H9 (cell line): ENCODE measurements at regions not wholly inside any gene's neighbourhood (a gene's known extent, or its start where the extent isn't known, plus 50 kb on each side); places are given as distances from the start of the nearest gene placed in this dataset.

Experiments used
- DNase-seq: peaks from one replicate; pipeline ENCODE4 v3.0.0-alpha.2; 2017
- H2AFZ ChIP-seq: one replicate; pipeline ENCODE4 v1.6.1; 2013; ENCODE audit warnings: mild to moderate bottlenecking, low read length, control low read depth, moderate library complexity
- H2AK5ac ChIP-seq: 2 replicates; pipeline ENCODE4 v1.6.1; 2013; ENCODE audit warnings: low read length, control low read depth, mixed read lengths; ENCODE audit not compliant: insufficient read length
- H2BK120ac ChIP-seq: one replicate; pipeline ENCODE4 v1.6.1; 2013; ENCODE audit warnings: low read depth, mild to moderate bottlenecking, low read length, control low read depth, inconsistent platforms; ENCODE audit not compliant: poor library complexity, severe bottlenecking
- H2BK12ac ChIP-seq: 2 replicates; pipeline ENCODE4 v1.6.1; 2013; ENCODE audit warnings: low read length, control low read depth, mixed read lengths, low read depth; ENCODE audit not compliant: insufficient read length
- H2BK15ac ChIP-seq: 2 replicates; pipeline ENCODE4 v1.6.1; 2013; ENCODE audit warnings: low read depth, low read length, control low read depth
- H2BK20ac ChIP-seq: one replicate; pipeline ENCODE4 v1.6.1; 2013; ENCODE audit warnings: low read depth, mild to moderate bottlenecking, low read length, control low read depth, inconsistent platforms; ENCODE audit not compliant: poor library complexity, severe bottlenecking
- H2BK5ac ChIP-seq: 2 replicates; pipeline ENCODE4 v1.6.1; 2013; ENCODE audit warnings: low read length, control low read depth, mixed read lengths; ENCODE audit not compliant: insufficient read length
- H3K14ac ChIP-seq: 2 replicates; pipeline ENCODE4 v1.6.1; 2013; ENCODE audit warnings: low read length, control low read depth; ENCODE audit not compliant: insufficient read depth
- H3K18ac ChIP-seq: 2 replicates; pipeline ENCODE4 v1.6.1; 2013; ENCODE audit warnings: low read depth, mild to moderate bottlenecking, mixed read lengths, low read length, control low read depth; ENCODE audit not compliant: insufficient read length
- H3K23ac ChIP-seq: 2 replicates; pipeline ENCODE4 v1.6.1; 2013; ENCODE audit warnings: low read length, control low read depth, mixed read lengths, low read depth; ENCODE audit not compliant: insufficient read length
- H3K23me2 ChIP-seq: 2 replicates; pipeline ENCODE4 v1.6.1; 2013; ENCODE audit warnings: low read depth, mild to moderate bottlenecking, mixed read lengths, low read length, control low read depth; ENCODE audit not compliant: insufficient read length, poor library complexity, severe bottlenecking
- H3K27ac ChIP-seq: 2 replicates; pipeline ENCODE4 v1.5.1; 2013; ENCODE audit warnings: low read length, control low read depth, mixed read lengths, low read depth; ENCODE audit not compliant: insufficient read length
- H3K27me3 ChIP-seq: 2 replicates; pipeline ENCODE4 v1.6.1; 2013; ENCODE audit warnings: low read length, control low read depth, inconsistent platforms; ENCODE audit not compliant: insufficient read depth
- H3K4ac ChIP-seq: 2 replicates; pipeline ENCODE4 v1.6.1; 2013; ENCODE audit warnings: low read depth, mild to moderate bottlenecking, control low read depth, inconsistent platforms, low read length, moderate library complexity
- H3K4me1 ChIP-seq: 2 replicates; pipeline ENCODE4 v1.6.1; 2013; ENCODE audit warnings: low read length, control low read depth, inconsistent platforms; ENCODE audit not compliant: insufficient read depth
- H3K4me2 ChIP-seq: 2 replicates; pipeline ENCODE4 v1.6.1; 2013; ENCODE audit warnings: low read length, control low read depth, mixed read lengths; ENCODE audit not compliant: insufficient read length, insufficient read depth
- H3K56ac ChIP-seq: 2 replicates; pipeline ENCODE4 v1.6.1; 2013; ENCODE audit warnings: low read depth, mild to moderate bottlenecking, mixed read lengths, low read length, control low read depth; ENCODE audit not compliant: insufficient read length
- H3K79me1 ChIP-seq: 2 replicates; pipeline ENCODE4 v1.6.1; 2013; ENCODE audit warnings: low read depth, mild to moderate bottlenecking, moderate library complexity, low read length, control low read depth, inconsistent platforms; ENCODE audit not compliant: insufficient read depth, poor library complexity, severe bottlenecking
- H3K79me2 ChIP-seq: 2 replicates; pipeline ENCODE4 v1.6.1; 2013; ENCODE audit warnings: low read length, control low read depth, inconsistent platforms; ENCODE audit not compliant: insufficient read depth
- H3K9ac ChIP-seq: 2 replicates; pipeline ENCODE4 v1.6.1; 2013; ENCODE audit warnings: low read length, control low read depth, mixed read lengths; ENCODE audit not compliant: insufficient read length; ENCODE audit errors: extremely low read depth
- H3K9me3 ChIP-seq: one replicate; pipeline ENCODE4 v1.6.1; 2013; ENCODE audit warnings: low read depth, low read length, inconsistent platforms; ENCODE audit not compliant: control insufficient read depth
- H3T11ph ChIP-seq: one replicate; pipeline ENCODE4 v1.6.1; 2013; ENCODE audit warnings: mild to moderate bottlenecking, low read length, control low read depth, inconsistent platforms
- H4K20me1 ChIP-seq: one replicate; pipeline ENCODE4 v1.6.1; 2013; ENCODE audit not compliant: control insufficient read depth, insufficient read length, insufficient read depth
- H4K5ac ChIP-seq: 2 replicates; pipeline ENCODE4 v1.6.1; 2013; ENCODE audit warnings: low read depth, mild to moderate bottlenecking, mixed read lengths, low read length, control low read depth; ENCODE audit not compliant: insufficient read length
- H4K8ac ChIP-seq: replicated peaks from 2 replicates; pipeline ENCODE4 v1.6.1; 2013; ENCODE audit warnings: low read length, control low read depth, mixed read lengths, low read depth; ENCODE audit not compliant: insufficient read length
- H4K91ac ChIP-seq: 2 replicates; pipeline ENCODE4 v1.6.1; 2013; ENCODE audit warnings: low read depth, mild to moderate bottlenecking, moderate library complexity, mixed read lengths, low read length, control low read depth; ENCODE audit not compliant: insufficient read length
- H3K27ac Mint-ChIP-seq, 3 experiments: 2 replicates in 2 of 3; 3 replicates in 1 of 3; pipeline ENCODE4 v1.8.0; 2020 to 2021; ENCODE audit warnings: mixed read lengths in 3 of 3, mild to moderate bottlenecking in 1 of 3, moderate library complexity in 1 of 3
- H3K27me3 Mint-ChIP-seq: 2 replicates; pipeline ENCODE4 v1.8.0; 2021; ENCODE audit warnings: low read depth, mild to moderate bottlenecking, moderate library complexity, mixed read lengths
- H3K36me3 Mint-ChIP-seq, 3 experiments: 2 replicates in 2 of 3; 3 replicates in 1 of 3; pipeline ENCODE4 v1.8.0; 2020 to 2021; ENCODE audit warnings: low read depth in 3 of 3, mixed read lengths in 3 of 3; ENCODE audit not compliant: insufficient read depth in 1 of 3
- H3K4me1 Mint-ChIP-seq, 2 experiments: 2 replicates each; pipeline ENCODE4 v1.8.0; 2020; ENCODE audit warnings: mixed read lengths in 2 of 2
- H3K4me3 Mint-ChIP-seq, 2 experiments: 2 replicates in 1 of 2; 3 replicates in 1 of 2; pipeline ENCODE4 v1.8.0; 2020 to 2021; ENCODE audit warnings: mild to moderate bottlenecking in 2 of 2, mixed read lengths in 2 of 2, moderate library complexity in 1 of 2
- H3K9me3 Mint-ChIP-seq, 2 experiments: 2 replicates in 1 of 2; 3 replicates in 1 of 2; pipeline ENCODE4 v1.8.0; 2020; ENCODE audit warnings: mild to moderate bottlenecking in 2 of 2, mixed read lengths in 2 of 2, moderate library complexity in 1 of 2
- CTCF ChIP-seq: fragments of 200-600 bp; sonication (generic); conservative IDR thresholded peaks from 3 replicates; pipeline ENCODE4 v1.8.0; 2021; ENCODE audit warnings: antibody characterized with exemption, mild to moderate bottlenecking
- WGBS: extraction: QIAGEN DNeasy Blood & Tissue Kit; methylation state at CpG from one replicate; pipeline ENCODE4 v1.1.7; 2013; ENCODE audit warnings: missing lambda C conversion rate, low lambda C conversion rate, mixed read lengths; ENCODE audit not compliant: insufficient read length; ENCODE audit errors: extremely low coverage; 5-methylcytosine and 5-hydroxymethylcytosine counted together

GRCh38 chr18:40523287-40523686, 1431.7 kb upstream of the PIK3C3 start:
- H2BK20ac ChIP-seq, result no peak overlapping the region
- H3K18ac ChIP-seq, result no peak overlapping the region

More at GRCh38 chr18:40523287-40523686, 1431.7 kb upstream of the PIK3C3 start:
- no peak overlapping the region for H4K91ac ChIP-seq
- H3K27ac Mint-ChIP-seq, result no peak overlapping the region
- no peak overlapping the region for H3K14ac ChIP-seq
- no peak overlapping the region for H3K4me2 ChIP-seq
- H2BK15ac ChIP-seq, result no peak overlapping the region
- no peak overlapping the region for H3K56ac ChIP-seq
- H4K8ac ChIP-seq, result no peak overlapping the region
- H2AK5ac ChIP-seq, result no peak overlapping the region
- no peaks in the 10 kb centered on the region for H3K27me3 Mint-ChIP-seq
- no peaks in the 10 kb centered on the region for H3K4me1 Mint-ChIP-seq
- H2AFZ ChIP-seq, result no peak overlapping the region
- no peak overlapping the region for H2BK5ac ChIP-seq
- no peak overlapping the region for H3K27ac ChIP-seq
- no peak for TF ChIP-seq CTCF
- no peak overlapping the region for H4K5ac ChIP-seq
- H3T11ph ChIP-seq, result no peak overlapping the region
- no peaks in the 10 kb centered on the region for H3K79me2 ChIP-seq
- no peak overlapping the region for H2BK12ac ChIP-seq
- H3K23ac ChIP-seq, result no peak overlapping the region
- H3K4me3 Mint-ChIP-seq, result no peak overlapping the region
- no peaks in the 10 kb centered on the region for H3K4me1 ChIP-seq
- H3K36me3 Mint-ChIP-seq, result no peaks in the 10 kb centered on the region
- H3K4ac ChIP-seq, result no peak overlapping the region
- no peaks in the 10 kb centered on the region for H3K79me1 ChIP-seq
- no peak overlapping the region for H2BK120ac ChIP-seq
- no peaks in the 10 kb centered on the region for H3K9me3 Mint-ChIP-seq
- no peaks in the 10 kb centered on the region for H3K27me3 ChIP-seq
- WGBS, result no CpG with 5 or more reads among the region's 1 CpG
- no peaks in the 10 kb centered on the region for H3K23me2 ChIP-seq
- H4K20me1 ChIP-seq, result no peaks in the 10 kb centered on the region
- no peak for DNase-seq
- H3K9ac ChIP-seq, result no peak overlapping the region
- H3K9me3 ChIP-seq, result no peaks in the 10 kb centered on the region
